ENCODE measurements at regions not wholly inside any gene's neighbourhood (a gene's known extent, or its start where the extent isn't known, plus 50 kb on each side); places are given as distances from the start of the nearest gene placed in this dataset.
"Not testable (repeated sequence)": the region's sequence is repeated elsewhere in the genome, so short reads cannot be mapped to it uniquely, and the experiment has no call there.

DNA sequence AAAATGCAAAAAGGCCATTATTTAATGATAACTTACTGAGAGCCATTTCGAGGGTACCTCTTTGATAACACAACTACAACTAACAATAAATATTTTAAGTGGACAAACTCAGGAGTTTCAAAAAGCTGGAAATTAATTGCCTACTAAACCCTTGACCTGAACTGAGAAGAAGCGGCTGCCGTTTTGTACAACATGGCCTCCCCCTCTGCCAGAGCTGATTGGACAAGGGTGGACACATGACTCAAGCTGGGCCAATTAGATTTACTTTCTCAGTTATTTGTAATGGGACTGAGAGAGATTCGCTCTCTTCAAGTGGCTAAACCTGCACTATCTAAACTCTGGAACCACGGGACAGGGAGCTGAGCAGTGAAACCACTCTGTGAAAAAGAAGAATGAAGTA is 135.9 kb upstream of the SERPINE2 start:
- no peak for DNase-seq

DNA sequence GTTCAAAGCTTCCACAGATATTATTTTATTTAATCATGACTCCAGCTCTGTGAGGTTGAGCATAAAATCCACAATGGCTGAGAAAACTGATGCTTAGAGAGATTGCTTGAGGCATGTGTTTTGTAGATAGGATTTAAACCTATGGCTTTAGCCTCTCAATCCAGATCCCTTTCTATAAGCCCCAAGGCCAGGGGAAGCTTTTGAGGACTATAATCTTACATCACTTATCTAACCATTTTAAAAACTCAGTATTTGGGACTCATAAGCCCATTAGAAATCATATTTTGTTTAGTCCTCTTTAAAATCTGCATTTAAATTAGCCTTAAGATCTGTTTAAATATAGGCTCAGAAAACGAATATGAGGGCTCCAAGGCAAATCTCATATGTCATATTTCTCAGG is 135.4 kb upstream of the SERPINE2 start:
- DNase-seq, result no peak

DNA sequence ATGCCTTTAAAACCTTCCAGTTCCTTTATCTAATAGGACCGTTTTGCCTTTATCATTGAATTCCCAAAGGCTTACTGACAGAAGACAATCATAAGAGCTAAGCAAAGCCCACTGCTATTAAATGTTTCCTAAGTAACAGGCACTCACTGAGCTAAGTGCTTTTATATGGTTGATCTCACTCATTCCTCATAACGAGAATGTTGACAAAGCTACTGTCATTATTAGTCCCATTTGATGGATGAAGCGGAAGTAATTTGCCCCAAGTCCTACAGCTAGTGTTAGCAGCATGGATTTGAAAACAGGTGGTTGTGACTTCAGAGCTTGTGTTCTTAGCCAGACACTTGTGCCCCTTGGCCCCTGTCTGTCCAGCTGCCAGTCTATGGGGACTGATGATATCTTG is 134.8 kb upstream of the SERPINE2 start:
- DNase-seq, result no peak

DNA sequence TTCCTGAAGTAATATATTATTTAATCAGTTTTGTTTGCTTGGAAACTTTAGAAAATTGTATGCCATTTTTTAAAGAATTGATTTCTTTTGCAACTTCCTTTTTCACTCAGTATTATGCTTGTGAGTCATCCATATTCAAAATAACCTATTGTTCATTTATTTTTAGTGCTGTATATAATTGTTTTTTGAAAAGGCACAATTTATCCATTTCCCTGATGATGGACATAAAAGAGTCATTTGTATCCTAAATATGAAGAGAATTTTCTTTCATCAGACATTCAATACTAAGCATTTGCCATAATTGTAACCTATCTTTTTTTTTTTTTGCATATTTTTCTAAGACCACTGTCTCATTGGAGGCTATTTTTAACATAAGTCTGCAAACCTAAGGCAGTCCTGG is 134.1 kb upstream of the SERPINE2 start:
- no peak for DNase-seq

DNA sequence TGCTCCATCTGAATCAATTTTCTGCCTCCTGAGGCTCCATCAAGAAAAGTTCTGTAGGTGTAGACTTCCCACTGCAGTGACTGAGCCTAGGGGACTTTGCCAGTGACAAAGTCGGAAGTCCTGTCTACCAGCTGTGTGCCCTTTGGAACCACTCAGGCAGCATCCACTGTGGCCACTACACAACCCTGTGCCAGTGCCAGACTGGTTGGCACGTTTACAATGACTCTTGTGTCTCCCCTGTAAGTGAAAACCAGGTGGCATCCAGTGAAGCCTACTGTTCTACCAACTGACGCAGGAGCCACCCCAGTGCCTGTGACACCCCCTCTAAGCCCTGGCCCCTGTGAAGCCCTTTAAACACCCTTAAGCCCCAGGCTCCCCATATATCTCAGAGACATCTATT is 132.1 kb upstream of the SERPINE2 start:
- no peak for DNase-seq

DNA sequence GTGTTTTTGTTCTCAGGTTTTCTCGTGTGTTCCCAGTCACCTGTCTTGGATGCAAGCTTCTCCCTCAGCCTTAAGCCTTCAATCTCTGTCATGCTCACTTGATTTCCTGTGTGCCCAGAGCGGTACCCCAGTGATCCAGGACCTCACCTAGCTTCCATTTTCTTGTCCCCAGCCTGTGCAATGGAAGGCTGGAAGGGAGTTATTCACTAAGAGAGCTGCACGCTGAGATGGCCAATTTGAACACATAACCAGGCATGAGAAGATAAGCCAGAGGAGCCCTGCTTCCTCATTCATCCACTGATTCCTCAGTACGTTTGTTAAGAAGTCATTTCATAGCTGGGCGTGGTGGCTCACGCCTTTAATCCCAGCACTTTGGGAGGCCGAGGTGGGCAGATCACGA is 130.8 kb upstream of the SERPINE2 start:
- DNase-seq, result no peak

DNA sequence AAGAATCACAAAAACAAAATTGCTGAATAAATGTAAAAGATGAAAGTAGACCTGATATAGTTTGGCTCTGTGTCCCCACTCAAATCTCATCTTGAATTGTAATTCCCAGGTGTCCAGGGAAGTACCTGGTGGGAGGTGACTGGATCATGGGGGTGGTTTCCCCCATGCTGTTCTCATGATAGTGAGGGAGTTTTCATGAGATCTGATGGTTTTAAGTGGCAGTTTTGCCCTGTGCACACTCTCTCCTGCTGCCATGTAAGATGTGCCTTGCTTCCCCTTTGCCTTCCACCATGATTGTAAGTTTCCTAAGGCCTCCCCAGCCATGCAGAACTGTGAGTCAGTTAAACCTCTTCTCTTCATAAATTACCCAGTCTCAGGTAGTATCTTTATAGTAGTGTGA is 128.7 kb upstream of the SERPINE2 start:
- not testable (repeated sequence) for DNase-seq

DNA sequence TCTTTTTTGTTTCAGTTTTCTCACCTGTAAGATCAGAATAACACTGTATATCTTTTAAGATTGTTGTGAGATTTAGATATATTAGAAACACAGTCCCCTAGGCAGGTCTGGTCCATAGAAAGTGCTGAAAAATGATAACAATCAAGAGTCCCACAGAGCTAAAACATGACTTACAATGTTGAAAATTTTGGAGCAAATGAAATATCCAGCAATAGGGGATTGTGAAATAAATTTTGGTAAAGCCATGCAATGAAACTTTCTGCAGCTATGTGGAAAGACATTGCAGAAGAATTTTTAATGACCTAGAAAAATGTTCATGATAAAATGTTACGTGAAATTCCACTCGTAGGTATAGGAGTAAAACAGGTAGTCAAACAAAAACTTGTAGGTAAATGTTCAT is 127.6 kb upstream of the SERPINE2 start:
- no peak for DNase-seq

DNA sequence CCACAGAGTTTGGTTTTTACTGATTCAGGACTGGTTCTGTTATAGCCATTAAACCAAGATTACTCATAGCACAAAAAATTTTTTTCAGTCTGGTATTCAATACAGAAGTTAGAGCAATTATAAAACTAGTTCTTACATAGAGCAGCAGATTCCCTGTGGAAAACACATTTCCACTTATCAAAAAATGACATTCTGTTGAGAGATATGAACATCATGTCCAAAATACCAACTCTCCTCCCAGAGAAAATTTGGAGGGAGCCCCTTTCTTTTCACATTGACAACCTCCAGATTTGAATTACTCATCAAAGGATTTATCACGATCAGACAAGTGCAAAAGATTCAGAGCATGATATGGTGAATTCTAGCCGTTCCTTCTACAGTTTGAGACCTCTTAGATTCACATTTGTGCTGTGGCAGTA is 126.8 kb upstream of the SERPINE2 start:
- no peak for DNase-seq

DNA sequence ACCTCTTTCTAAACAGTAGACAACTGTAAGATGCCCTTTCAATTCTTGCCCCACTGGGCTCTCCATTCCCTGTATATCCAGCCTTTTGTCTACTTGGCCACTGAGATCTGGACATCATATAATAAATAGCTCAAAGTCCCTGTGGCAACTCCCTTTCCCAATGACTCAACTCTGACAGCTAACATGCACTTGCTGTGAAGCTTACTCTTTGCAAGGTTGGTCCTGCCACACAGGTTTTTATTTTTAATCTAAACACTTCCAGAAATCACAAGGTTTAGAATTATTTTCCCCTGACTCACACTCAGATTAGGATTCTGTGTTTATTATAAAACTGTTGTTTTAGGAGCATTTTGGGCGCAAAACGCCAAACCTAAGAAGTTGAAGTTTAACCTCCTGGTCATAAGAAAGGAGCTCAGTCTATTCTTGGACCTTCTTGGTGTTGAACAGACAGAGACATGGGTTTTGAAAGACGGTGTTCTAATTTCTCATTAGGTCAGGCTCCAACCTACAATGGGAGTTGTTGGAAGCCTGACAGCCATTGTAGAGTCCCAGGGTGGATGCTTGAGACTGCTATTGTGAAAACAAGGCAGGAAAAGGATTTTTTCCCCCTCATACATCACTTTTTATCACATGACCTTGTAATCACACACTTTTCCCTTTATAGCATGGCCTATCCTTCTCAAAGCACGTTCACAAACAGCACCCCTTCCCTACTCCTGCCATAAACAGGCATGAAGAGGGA is 124.7 kb upstream of the SERPINE2 start:
- DNase-seq, result no peak

DNA sequence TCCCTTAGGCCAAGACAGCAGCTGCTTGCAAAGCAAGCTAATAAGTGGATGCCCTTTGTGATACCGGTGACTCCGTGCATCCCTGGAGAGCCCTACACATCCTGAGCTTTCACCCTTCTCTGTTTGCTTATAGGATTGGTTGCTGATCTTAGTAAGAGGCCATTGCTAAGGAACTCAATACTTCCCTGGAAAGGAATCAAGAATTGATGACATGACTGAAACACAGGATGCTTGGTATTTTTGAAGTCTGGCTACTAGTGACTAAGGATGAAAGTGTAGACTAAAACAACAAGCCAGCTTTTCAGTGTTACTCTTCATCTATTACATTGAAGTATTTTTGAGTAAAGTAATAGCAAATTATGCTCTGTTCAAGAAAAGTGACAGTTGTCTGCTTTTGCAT is 123.0 kb upstream of the SERPINE2 start:
- DNase-seq, result no peak

DNA sequence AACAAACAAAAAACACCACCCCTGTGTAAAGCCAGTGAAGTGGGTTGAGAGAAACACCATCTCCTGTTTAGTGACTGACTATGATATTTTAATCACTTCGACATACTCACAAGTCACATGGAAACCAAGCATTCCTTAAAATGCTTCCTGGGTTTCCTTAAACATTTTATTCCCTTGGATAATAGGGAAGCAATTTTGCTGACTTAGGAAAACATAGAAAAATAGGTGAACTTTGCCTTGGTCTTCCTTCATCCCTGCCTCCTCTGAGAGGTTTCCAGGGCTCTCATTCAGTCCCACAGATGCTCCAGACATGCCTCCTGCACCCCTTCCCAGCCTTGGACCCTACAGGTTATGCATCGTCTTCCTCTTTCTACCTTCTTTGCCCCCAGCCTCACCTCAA is 122.6 kb upstream of the SERPINE2 start:
- DNase-seq, result no peak

DNA sequence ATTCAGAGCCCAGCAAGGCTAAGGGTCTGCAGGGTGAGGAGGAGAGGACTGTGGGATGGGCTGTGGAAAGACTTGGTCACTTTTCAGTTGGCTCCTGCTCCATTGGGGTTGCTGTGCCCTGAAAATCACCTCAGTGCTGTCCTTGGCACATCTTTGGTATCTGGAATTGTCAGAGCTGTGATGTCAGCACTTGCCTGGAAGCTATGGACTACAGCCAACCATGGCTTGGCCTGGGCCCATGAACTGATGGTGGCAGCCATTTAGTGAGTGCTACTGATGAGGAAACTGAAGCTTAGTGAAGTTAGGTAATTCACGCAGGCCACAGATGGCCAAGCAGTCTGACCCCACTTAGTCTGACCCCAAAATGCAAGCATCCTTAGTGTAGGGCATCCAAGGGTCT is 121.8 kb upstream of the SERPINE2 start:
- no peak for DNase-seq

DNA sequence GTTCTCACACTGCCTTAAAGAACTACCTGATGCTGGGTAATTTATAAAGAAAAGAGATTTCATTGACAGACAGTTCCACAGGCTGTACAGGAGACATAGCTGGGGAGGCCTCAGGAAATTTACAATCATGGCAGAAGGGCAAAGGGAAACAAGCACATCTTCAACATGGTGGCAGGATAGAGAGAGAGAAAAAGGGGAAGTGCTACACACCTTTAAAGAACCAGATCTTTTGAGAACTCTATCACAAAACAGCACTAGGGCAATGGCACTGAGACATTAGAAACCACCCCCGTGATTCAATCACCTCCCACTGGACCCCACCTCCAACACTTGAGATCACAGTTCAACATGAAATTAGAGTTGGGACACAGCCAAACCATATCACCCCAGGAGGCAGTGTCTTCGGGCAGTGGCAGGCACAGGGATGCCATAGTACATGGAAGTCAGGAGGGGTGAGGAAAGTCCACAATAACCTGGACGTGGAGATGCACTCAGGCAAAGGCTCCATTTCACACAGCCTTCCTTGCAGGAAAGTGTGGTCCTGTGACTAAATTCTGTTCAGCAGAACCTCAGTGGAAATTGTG is 120.4 kb upstream of the SERPINE2 start:
- no peak for DNase-seq

DNA sequence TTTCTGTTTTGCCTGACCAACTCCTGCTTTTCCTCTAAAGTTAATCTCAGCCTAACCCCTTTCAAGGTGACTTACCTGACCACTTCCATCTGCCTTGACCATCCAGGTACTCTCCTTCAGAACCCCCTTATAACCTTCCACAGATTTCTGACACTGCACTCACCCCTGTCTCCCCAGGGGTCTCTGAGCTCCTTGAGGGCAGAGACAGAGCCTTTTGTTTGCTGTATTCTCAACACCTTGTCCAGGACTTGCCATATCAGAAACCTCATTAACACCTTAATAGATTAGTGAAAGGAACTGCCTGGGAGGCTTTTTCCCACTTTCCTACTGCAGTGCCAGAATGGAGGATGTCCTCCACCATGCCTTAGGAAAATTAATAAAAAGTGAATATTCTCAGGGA is 119.7 kb upstream of the SERPINE2 start:
- DNase-seq, result no peak

DNA sequence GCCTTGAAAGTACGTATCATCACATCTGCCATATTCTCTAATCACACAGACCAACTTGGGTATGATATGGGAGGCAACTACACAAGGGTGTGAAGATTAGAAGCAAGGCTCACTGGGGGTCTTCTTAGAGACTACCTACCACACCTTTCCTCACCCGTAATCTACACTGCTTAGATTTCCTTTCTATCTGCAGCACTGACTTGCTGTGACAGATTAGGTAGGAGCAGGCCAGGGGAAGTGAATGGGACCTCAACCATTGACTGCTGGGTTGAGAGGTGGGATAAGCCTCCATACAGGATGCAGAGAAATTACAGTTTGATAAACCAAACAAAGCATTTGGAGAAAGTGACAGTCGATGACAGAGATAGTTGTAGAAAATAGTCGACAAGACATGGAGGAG is 119.0 kb upstream of the SERPINE2 start:
- DNase-seq, result no peak

DNA sequence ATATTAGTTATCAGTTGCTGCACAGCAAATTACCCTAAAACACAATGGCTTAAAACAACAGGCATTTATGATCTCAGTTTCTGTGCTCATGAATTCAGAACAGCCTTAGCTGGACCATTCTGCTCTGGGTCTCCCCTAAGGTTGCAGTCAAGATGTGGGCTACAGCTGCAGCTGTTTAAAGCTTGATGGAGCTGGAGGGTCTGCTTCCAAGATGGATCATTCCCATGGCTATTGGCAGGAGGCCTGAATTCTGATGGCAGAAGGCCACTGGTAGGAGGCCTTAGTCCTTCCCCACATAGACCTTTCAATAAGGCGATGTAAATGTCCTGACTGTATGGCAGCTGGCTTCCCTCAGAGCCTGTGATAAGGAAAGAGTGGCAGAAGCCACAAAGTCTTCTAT is 118.6 kb upstream of the SERPINE2 start:
- DNase-seq, result peak; percentile 21

DNA sequence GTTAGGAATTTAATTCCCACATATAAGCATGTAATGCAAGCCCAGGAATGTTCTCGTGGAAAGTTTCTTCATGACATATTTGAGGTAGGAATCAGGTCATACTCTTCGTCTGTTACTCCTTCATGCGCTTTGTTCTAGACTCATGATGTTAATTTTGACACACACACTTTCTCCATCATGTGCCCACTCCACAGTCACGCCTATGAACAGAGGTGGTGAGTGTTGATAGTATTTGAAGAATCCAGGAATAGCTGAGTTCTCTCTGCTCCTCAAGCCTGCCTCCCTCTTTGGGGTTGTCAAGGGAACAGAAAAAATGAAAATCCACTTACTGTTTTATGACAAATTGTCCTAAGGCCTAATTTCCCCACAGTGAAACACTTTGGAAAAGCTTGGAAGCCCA is 117.3 kb upstream of the SERPINE2 start:
- DNase-seq, result no peak

DNA sequence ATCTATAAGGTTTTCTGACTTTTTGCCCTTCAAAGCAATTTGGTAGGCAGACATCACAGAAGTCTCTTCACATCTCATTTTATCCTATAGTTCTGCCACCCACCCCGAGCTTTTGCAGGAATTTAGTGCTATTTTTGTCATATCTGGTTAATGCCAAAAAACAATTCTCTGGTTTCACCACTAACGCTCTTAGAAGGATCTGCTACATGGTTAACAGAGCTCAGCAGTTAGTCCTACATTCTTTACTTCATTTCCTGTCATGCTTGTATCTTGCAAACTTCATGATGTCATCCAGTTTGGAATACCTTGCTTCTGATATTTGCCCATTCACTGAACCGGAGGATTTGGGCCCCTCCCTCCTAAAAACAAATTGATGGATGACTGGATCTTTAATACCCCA is 116.8 kb upstream of the SERPINE2 start:
- no peak for DNase-seq

DNA sequence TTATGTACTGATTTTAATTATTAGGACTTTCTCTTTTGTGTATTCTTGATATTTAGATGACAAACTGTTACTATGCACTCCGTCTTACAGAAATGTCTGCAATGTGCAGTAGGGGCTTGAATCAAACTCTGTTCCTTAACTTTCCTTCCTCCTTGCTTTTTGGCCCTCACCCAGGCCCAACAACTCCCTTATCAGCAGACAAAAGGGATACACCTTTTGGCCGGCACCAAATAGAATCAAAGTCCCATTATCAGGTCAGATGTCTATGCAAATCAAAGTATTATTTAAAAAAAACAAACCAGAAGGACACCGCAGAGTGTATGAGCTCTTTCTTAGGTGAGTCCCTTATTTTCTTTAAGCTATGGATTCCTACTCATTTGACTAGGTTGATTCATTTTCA is 116.3 kb upstream of the SERPINE2 start:
- DNase-seq, result no peak

DNA sequence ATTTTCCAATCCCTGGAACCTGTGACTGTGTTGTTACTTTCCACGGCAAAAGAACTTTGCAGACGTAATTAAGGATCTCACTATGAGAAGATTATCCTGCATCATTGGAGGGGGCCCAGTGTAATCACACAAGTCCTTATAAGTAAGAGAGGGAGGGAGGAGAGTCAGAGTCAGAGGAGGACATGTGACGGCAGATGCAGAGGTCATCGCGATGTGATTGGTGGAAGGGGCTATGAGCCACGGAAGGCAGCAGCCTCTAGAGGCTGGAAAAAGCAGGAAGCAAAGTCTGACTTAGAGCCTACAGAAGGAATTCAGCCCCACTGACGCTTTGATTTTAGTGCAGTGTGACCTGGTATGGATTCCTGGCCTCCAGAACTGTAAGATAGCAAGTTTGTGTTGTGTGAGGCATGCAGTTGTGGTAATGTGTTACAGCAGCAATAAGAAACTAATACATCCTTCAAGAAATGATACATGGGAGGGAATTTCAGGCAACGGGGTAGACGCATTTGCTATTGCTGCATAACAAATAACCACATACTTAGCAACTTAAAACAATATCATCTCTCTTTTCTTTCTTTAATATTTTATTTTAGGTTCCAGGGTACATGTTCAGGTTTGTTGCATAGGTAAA is 112.7 kb upstream of the SERPINE2 start:
- DNase-seq, result no peak

DNA sequence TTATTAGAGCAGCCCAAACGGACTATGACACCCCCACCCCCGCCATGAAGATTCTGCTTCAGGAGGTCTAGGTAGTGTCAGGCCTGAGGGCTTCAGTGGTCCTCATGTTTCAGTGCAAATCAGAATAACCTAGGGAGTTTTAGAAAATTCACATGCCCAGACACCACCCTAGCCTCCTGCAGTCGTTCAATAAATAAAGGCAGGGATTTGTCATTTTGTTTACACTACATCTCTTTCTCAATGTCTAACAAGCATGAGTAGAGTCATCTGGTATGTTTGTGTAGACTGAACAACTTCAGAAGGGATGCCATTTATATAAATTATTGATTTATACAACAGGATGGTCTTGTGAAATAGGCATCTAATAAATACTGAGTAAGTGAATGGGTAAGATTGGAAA is 112.1 kb upstream of the SERPINE2 start:
- no peak for DNase-seq

DNA sequence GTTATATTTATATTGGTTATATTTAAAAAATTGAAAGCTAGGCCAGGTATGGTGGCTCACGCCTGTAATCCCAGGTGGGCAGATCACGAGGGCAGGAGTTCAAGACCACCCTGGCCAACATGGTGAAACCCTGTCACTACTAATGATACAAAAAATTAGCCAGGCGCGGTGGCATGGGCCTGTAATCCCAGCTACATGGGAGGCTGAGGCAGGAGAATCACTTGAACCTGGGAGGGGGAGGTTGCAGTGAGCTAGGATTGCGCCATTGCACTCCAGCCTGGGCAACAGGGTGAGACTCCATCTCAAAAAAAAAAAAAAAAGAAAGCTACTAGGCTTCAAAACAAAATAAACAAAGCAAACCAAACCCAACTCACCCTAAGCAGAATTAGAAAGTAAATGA is 109.0 kb upstream of the SERPINE2 start:
- not testable (repeated sequence) for DNase-seq

DNA sequence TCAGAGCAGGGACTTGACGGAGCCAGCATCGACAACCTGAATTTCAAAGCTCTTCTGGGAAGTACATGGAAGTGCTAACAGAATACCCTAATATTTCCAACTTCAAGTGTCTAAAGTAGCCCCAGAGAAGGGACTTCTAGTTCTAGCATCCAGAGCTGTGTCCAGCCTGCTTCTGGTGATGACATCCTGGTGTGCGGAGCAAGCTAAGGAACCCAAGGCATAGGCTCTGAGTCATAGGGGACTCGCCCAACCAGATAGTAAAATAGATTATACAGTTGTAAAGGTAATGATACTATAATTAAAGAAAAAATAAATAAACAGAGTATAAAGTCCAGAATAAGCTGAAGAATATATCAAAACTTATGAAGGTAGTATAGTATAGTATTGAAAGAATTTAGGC is 108.1 kb upstream of the SERPINE2 start:
- DNase-seq, result no peak

Measured in skin of body (tissue), 1 donor.